ENCODE measurements at regions not wholly inside any gene's neighbourhood (a gene's known extent, or its start where the extent isn't known, plus 50 kb on each side); places are given as distances from the start of the nearest gene placed in this dataset.
"Not testable (repeated sequence)": the region's sequence is repeated elsewhere in the genome, so short reads cannot be mapped to it uniquely, and the experiment has no call there.

- DNase-seq: no peak
Observed at GRCh38 chr3:165513715-165514701, 317.8 kb upstream of the SLITRK3 start.

DNA sequence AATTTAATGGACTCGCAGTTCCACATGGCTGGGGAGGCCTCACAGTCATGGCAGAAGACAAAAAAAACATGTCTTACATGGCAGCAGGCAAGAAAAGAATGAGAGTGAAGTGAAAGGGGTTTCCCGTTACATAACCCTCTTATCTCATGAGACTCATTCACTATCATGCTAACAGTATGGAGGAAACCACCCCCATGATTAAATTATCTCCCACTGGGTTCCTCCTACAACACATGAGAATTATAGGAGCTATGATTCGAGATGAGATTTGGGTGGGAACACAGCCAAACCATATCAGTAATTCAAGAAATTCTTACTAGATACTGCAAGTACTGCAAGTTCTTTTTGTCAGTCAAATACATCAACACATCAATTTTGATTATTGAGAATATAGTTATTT lies 311.4 kb upstream of the SLITRK3 start:
- no peak for DNase-seq

DNA sequence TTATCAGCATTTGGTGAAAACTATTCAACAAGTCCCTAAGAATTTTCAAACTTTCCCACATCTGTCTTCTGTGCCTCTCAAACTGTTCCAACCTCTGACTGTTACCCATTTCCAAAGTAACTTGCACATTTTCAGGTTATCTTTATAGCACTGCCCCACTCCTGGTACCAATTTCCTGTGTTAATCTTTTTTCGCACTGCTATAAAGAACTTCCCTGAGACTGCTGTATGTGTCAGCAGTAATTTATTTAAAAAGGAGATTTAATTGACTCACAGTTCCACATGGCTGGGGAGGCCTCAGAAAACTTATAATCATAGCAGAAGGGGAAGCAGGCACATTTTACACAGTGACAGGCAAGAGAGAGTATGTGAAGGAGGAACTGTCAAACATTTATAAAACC lies 310.9 kb upstream of the SLITRK3 start:
- DNase-seq: no peak

GRCh38 chr3:165505657-165506056 lies 309.5 kb upstream of the SLITRK3 start:
- DNase-seq: no peak

GRCh38 chr3:165504554-165504953 lies 308.4 kb upstream of the SLITRK3 start:
- DNase-seq: no peak

- no peak for DNase-seq
Observed at GRCh38 chr3:165503825-165504224, 307.6 kb upstream of the SLITRK3 start.

GRCh38 chr3:165503346-165503745 lies 307.2 kb upstream of the SLITRK3 start:
- no peak for DNase-seq

DNA sequence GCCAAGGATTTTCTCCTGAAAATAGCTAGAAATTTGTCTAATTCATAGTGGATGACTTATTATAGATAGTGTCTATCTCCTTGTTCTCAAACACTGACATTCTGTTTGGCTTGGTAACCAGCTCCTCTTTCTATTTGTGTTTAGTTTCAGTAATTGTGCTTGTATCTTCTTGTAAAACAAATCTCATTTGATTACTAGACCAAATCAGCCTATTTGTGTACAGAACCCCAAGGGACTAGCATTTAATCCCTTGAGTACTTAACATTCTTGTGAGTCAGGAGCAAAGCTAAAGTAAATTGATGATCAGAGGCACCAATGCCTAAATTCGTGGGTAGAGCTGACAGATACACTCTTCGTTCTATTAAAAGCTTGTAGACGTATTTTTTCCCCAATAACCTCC lies 306.5 kb upstream of the SLITRK3 start:
- no peak for DNase-seq

DNA sequence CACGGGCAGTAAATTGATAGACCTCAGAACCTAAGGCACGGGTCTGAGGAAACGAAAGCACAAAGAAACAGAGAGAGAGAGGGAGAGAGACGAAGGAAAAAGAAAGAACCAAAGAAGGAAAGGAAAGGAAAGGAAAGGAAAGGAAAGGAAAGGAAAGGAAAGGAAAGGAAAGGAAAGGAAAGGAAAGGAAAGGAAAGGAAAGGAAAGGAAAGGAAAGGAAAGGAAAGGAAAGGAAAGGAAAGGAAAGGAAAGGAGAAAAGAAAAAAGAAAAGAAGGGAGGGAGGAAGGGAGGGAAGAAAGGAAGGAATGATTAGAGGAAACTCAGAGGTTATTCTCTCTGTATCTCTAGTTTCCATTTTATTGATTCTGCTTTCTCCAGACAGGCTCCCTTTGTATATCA lies 302.6 kb upstream of the SLITRK3 start:
- not testable (repeated sequence) for DNase-seq

DNA sequence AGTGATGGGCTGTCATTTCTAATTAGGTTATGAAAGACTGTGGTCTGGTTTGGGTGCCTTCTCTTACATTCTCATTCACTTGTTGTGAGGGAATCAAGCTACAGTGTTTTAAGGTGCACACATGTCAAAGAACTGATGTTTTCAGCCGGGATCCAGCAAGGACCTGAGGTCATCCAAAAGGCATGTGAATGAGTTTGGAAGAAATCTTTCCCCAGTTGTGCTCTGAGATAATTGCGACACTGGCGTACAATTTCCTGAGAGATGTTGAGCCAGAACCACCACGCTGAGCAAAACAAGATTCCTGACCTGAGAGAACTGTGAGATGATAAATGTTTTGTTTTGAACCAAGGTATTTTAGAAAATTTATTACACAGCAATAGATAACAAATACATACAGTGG lies 295.3 kb upstream of the SLITRK3 start:
- DNase-seq: no peak

- no peak for DNase-seq
Observed at GRCh38 chr3:165476399-165477060, 280.3 kb upstream of the SLITRK3 start.

GRCh38 chr3:165466856-165467255 lies 270.7 kb upstream of the SLITRK3 start:
- no peak for DNase-seq

- DNase-seq: no peak
Observed at GRCh38 chr3:165464736-165465135, 268.6 kb upstream of the SLITRK3 start.

- DNase-seq: no peak
Observed at GRCh38 chr3:165463531-165463930, 267.3 kb upstream of the SLITRK3 start.

DNA sequence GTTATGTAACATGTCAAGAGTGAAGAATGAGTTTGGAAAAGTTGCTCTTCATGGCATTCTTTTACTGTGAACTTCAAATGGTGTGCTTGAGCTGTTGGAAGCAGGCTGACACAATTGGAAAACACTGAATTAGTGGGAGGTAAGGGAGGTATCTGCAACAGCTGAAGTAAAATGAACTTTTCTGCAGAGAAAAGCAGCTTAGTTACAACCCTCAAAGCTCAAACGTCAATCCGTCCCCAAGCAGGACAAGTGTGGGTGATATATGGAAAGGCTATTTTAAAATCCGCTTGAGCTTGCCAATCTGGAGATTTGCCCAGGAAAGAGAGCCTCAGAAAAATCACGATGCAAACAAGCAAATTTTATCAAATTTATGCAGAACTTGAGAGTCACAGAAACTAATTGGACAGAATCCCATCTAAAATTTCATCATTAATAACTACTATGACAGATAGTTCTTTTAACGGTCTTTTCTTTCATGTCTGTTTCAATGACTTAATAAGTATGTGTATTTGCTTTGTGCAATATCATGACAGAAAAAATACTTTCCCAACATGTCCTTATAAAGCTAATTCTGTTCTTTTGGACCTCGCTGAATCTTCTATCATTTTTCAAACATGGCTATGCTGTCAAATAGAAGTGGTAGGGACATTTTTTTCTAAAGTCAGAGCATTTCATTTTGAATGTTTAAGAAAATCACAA lies 266.6 kb upstream of the SLITRK3 start:
- DNase-seq: no peak

- DNase-seq: no peak
Observed at GRCh38 chr3:165459924-165460835, 264.0 kb upstream of the SLITRK3 start.

DNA sequence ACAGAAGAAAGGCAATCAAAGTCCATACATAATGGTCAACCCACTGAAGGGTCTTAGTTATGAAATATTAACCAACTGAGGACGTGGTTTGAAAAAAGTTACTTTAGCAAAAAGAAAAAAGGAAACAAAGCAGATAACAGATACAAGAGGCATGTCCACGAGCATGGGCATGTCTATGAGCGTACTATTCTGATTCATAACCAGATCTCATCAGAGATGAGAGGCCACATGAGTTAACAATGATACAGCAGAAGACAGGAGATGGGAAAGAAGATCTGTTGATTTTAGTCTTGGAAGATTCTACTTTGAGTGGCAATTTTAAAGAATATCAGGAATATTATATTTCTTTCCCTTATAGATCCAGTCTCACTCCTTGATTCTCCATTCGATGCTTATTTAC lies 262.9 kb upstream of the SLITRK3 start:
- DNase-seq: no peak

DNA sequence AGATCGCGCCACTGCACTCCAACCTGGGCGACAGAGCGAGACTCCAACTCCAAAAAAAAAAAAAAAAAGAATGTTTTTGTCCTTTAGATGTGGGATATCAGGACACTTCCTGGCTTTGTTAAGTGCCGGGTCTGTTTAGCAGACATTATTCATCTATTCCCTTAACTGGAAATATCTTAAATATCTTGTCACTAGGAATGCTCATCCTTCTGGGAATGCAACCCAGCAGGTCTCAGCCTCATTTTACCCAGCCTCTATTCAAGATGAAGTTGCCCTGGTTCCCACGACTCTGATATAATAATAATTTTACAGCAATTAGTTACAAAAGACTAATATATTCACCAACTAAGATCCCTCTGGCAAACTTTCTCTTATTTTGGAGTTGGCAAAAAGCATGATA lies 260.9 kb upstream of the SLITRK3 start:
- DNase-seq: no peak

DNA sequence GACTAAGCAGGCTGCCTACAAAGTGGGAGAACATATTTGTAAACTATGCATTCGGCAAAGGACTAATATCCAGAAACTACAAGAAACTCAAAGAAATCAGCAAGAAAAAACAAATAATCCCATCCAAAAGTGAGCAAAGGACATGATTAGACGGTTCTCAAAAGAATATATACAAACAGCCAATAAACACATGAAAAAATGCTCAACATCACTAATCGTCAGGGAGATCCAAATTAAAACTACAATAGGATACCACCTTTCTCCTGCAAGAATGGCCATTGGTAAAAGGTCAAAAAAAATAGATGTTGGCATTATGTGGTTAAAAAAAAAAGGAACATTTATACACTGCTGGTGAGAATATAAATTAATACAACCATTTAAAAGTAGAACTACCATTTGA lies 259.6 kb upstream of the SLITRK3 start:
- no peak for DNase-seq

GRCh38 chr3:165455360-165455759 lies 259.2 kb upstream of the SLITRK3 start:
- no peak for DNase-seq

DNA sequence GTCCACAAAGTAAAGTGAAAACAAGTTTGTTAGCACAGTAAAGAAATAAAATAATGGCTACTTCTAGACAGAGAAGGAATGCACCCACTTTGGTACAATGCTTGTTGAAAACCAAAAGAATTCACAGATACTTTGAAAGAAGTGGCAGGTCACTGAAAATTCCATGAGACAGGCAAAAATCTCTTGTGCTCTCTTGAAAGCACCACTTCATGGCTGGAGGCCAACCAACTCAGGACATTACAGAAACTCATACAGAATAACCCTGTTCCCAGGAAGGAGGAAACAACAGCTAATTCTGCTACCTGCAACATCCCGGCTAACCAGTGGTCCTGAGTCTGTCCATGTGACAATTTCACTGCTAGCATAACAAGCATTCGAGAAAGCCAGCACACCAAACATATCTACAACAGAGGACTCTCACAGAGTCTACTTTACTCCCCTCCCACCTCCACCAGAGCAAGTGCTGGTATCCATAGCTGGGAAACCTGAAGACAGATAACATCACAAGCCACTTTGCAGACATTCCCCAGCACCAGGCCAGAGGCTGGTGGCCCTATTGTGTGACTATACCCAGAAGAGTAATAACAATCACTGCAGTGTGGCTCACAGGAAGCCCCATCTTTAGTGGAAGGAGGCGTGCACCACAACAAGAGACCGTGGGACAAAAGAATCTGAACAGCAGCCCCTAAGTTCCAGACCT lies 255.3 kb upstream of the SLITRK3 start:
- DNase-seq: no peak

- no peak for DNase-seq
Observed at GRCh38 chr3:165446555-165446954, 250.4 kb upstream of the SLITRK3 start.

Measured in SIG-M5 (cell line).